GM12892 (cell line): ENCODE measurements at regions not wholly inside any gene's neighbourhood (a gene's known extent, or its start where the extent isn't known, plus 50 kb on each side); places are given as distances from the start of the nearest gene placed in this dataset.

ENCODE experiments used
- POLR2A ChIP-seq: IDR thresholded peaks from 2 replicates; pipeline ENCODE4 v1.6.1; 2011; ENCODE audit warnings: low read depth, low read length, control low read depth
- POLR2AphosphoS5 ChIP-seq: IDR thresholded peaks from 2 replicates; pipeline ENCODE4 v1.6.1; 2011; ENCODE audit warnings: low read depth, low read length, control low read depth
- TAF1 ChIP-seq: IDR thresholded peaks from 2 replicates; pipeline ENCODE4 v1.6.1; 2011; ENCODE audit warnings: low read depth, mild to moderate bottlenecking, control low read depth, low read length, borderline replicate concordance

- no peak for TF ChIP-seq POLR2A
- no peak for TF ChIP-seq POLR2AphosphoS5
- no peak for TF ChIP-seq TAF1
Observed at GRCh38 chr3:21860657-21861056, 109.6 kb upstream of the ZNF385D start.
